HEK293T (cell line): ENCODE measurements at regions not wholly inside any gene's neighbourhood (a gene's known extent, or its start where the extent isn't known, plus 50 kb on each side); places are given as distances from the start of the nearest gene placed in this dataset.

Experiments used
- BHLHE40 ChIP-seq: fragments of 450-650 bp; IDR thresholded peaks from 2 replicates; pipeline ENCODE4 v1.6.1; 2016; ENCODE audit warnings: mild to moderate bottlenecking, moderate library complexity, borderline replicate concordance
- FOXA1 ChIP-seq: fragments of 450-650 bp; IDR thresholded peaks from 2 replicates; pipeline ENCODE4 v1.6.1; 2016; ENCODE audit warnings: mild to moderate bottlenecking
- FOXM1 ChIP-seq: fragments of 450-650 bp; IDR thresholded peaks from 2 replicates; pipeline ENCODE4 v1.6.1; 2017; ENCODE audit warnings: mild to moderate bottlenecking, borderline replicate concordance
- LEF1 ChIP-seq: fragments of 450-650 bp; IDR thresholded peaks from 2 replicates; pipeline ENCODE4 v1.6.1; 2017; ENCODE audit warnings: mild to moderate bottlenecking, borderline replicate concordance
- SP1 ChIP-seq: fragments of 450-650 bp; IDR thresholded peaks from 2 replicates; pipeline ENCODE4 v1.6.1; 2017

GRCh38 chr9:27940535-27940934 lies 367.3 kb upstream of the C9orf72 start:
- no peak for TF ChIP-seq BHLHE40
- TF ChIP-seq SP1, result no peak
- no peak for TF ChIP-seq LEF1
- TF ChIP-seq FOXM1, result no peak
- TF ChIP-seq FOXA1, result no peak
